Skeletal muscle tissue (tissue), 3 donors: ENCODE measurements at regions not wholly inside any gene's neighbourhood (a gene's known extent, or its start where the extent isn't known, plus 50 kb on each side); places are given as distances from the start of the nearest gene placed in this dataset.

Source experiments
- H3K27ac ChIP-seq: one replicate; pipeline ENCODE4 v1.7.0; 2013; ENCODE audit warnings: mild to moderate bottlenecking, low read depth, low read length, inconsistent platforms
- H3K27me3 ChIP-seq, 3 donors: one replicate each; pipeline ENCODE4 v1.7.0; 2013; ENCODE audit warnings: low read length in 3 of 3; ENCODE audit not compliant: control insufficient read depth in 3 of 3, insufficient read depth in 3 of 3
- H3K36me3 ChIP-seq, 3 donors: one replicate each; pipeline ENCODE4 v1.7.0; 2013; ENCODE audit warnings: low read length in 3 of 3; ENCODE audit not compliant: control insufficient read depth in 3 of 3, insufficient read depth in 3 of 3
- H3K4me1 ChIP-seq, 3 donors: one replicate each; pipeline ENCODE4 v1.7.0; 2013; ENCODE audit warnings: low read length in 3 of 3, mild to moderate bottlenecking in 3 of 3; ENCODE audit not compliant: control insufficient read depth in 3 of 3, insufficient read depth in 3 of 3
- H3K4me3 ChIP-seq, 3 donors: one replicate each; pipeline ENCODE4 v1.7.0; 2013; ENCODE audit warnings: low read length in 3 of 3
- H3K9ac ChIP-seq, 3 donors: one replicate each; pipeline ENCODE4 v1.7.0; 2013; ENCODE audit warnings: low read length in 3 of 3, mild to moderate bottlenecking in 3 of 3, moderate library complexity in 2 of 3, low read depth in 1 of 3
- H3K9me3 ChIP-seq, 3 donors: one replicate each; pipeline ENCODE4 v1.7.0; 2013; ENCODE audit warnings: low read length in 3 of 3; ENCODE audit not compliant: control insufficient read depth in 3 of 3
- donor health status: Osteomylitis.

GRCh38 chr2:47267711-47268086 is 91.4 kb upstream of the CALM2 start:
- Histone ChIP-seq H3K9me3 (no peaks in the 10 kb centered on the region), H3K27ac (no peak overlapping the region), H3K9ac (no peak overlapping the region), H3K27me3 (no peaks in the 10 kb centered on the region), H3K4me1 (peaks cover 11 to 16% (median 15%) of the 10 kb centered on the region in 3 donors), H3K36me3 (no peaks in the 10 kb centered on the region), H3K4me3 (no peak overlapping the region)

- no peaks in the 10 kb centered on the region for H3K9me3 ChIP-seq
- H3K9ac ChIP-seq = no peak overlapping the region
- H3K27ac ChIP-seq = no peak overlapping the region
- no peaks in the 10 kb centered on the region for H3K27me3 ChIP-seq
- peaks cover 8 to 11% (median 11%) of the 10 kb centered on the region in 3 donors for H3K4me1 ChIP-seq
- H3K4me3 ChIP-seq = no peak overlapping the region
- H3K36me3 ChIP-seq = no peaks in the 10 kb centered on the region
Measured at GRCh38 chr2:47266939-47267710, 90.8 kb upstream of the CALM2 start.

GRCh38 chr2:47265751-47266231 is 89.5 kb upstream of the CALM2 start:
- H3K4me1 ChIP-seq = peaks cover 5 to 8% (median 7%) of the 10 kb centered on the region in 3 donors
- H3K36me3 ChIP-seq = no peaks in the 10 kb centered on the region
- no peak overlapping the region for H3K27ac ChIP-seq
- no peak overlapping the region for H3K9ac ChIP-seq
- H3K27me3 ChIP-seq = no peaks in the 10 kb centered on the region
- no peaks in the 10 kb centered on the region for H3K9me3 ChIP-seq
- no peak overlapping the region for H3K4me3 ChIP-seq

GRCh38 chr2:47265158-47265557 is 88.8 kb upstream of the CALM2 start:
- no peaks in the 10 kb centered on the region for H3K36me3 ChIP-seq
- H3K4me1 ChIP-seq = peaks cover 5 to 8% (median 7%) of the 10 kb centered on the region in 3 donors
- H3K9me3 ChIP-seq = no peaks in the 10 kb centered on the region
- H3K27me3 ChIP-seq = no peaks in the 10 kb centered on the region
- no peak overlapping the region for H3K4me3 ChIP-seq
- H3K27ac ChIP-seq = no peak overlapping the region
- no peak overlapping the region for H3K9ac ChIP-seq

- Histone ChIP-seq H3K27me3 (no peaks in the 10 kb centered on the region), H3K9ac (no peak overlapping the region), H3K4me1 (peaks cover 4 to 6% (median 5%) of the 10 kb centered on the region in 3 donors), H3K4me3 (no peak overlapping the region), H3K36me3 (no peaks in the 10 kb centered on the region), H3K27ac (no peak overlapping the region), H3K9me3 (no peaks in the 10 kb centered on the region)
Measured at GRCh38 chr2:47264686-47265085, 88.4 kb upstream of the CALM2 start.

GRCh38 chr2:47264143-47264542 is 87.8 kb upstream of the CALM2 start:
- no peaks in the 10 kb centered on the region for H3K9me3 ChIP-seq
- no peak overlapping the region for H3K27ac ChIP-seq
- H3K27me3 ChIP-seq = no peaks in the 10 kb centered on the region
- no peak overlapping the region for H3K9ac ChIP-seq
- H3K4me1 ChIP-seq = peaks cover under 1% of the 10 kb centered on the region in 3 donors
- H3K4me3 ChIP-seq = no peak overlapping the region
- H3K36me3 ChIP-seq = no peaks in the 10 kb centered on the region

- peaks cover 0 to 5% (median 0%) of the 10 kb centered on the region in 3 donors for H3K4me1 ChIP-seq
- no peaks in the 10 kb centered on the region for H3K9me3 ChIP-seq
- no peak overlapping the region for H3K4me3 ChIP-seq
- H3K27me3 ChIP-seq = no peaks in the 10 kb centered on the region
- no peak overlapping the region for H3K9ac ChIP-seq
- H3K27ac ChIP-seq = no peak overlapping the region
- no peaks in the 10 kb centered on the region for H3K36me3 ChIP-seq
Measured at GRCh38 chr2:47262657-47263056, 86.3 kb upstream of the CALM2 start.

GRCh38 chr2:47260971-47261370 is 84.7 kb upstream of the CALM2 start:
- H3K9me3 ChIP-seq = no peaks in the 10 kb centered on the region
- no peaks in the 10 kb centered on the region for H3K36me3 ChIP-seq
- peaks cover 0 to 5% (median 0%) of the 10 kb centered on the region in 3 donors for H3K4me1 ChIP-seq
- no peak overlapping the region for H3K4me3 ChIP-seq
- H3K27me3 ChIP-seq = no peaks in the 10 kb centered on the region
- H3K9ac ChIP-seq = no peak overlapping the region
- H3K27ac ChIP-seq = no peak overlapping the region

GRCh38 chr2:47259829-47260228 is 83.5 kb upstream of the CALM2 start:
- Histone ChIP-seq H3K9me3 (no peaks in the 10 kb centered on the region), H3K27ac (no peak overlapping the region), H3K27me3 (no peaks in the 10 kb centered on the region)

GRCh38 chr2:47257946-47258348 is 81.6 kb upstream of the CALM2 start:
- Histone ChIP-seq H3K4me3 (no peak overlapping the region), H3K27me3 (no peaks in the 10 kb centered on the region), H3K9me3 (no peaks in the 10 kb centered on the region), H3K27ac (no peak overlapping the region), H3K4me1 (peaks cover 0 to 5% (median 0%) of the 10 kb centered on the region in 3 donors), H3K36me3 (no peaks in the 10 kb centered on the region), H3K9ac (no peak overlapping the region)

More at GRCh38 chr2:47259829-47260228, 83.5 kb upstream of the CALM2 start:
- Histone ChIP-seq H3K9ac (no peak overlapping the region), H3K4me3 (no peak overlapping the region), H3K4me1 (peaks cover 0 to 5% (median 0%) of the 10 kb centered on the region in 3 donors), H3K36me3 (no peaks in the 10 kb centered on the region)
